Ectodermal cell (in vitro differentiated cells): ENCODE measurements at regions not wholly inside any gene's neighbourhood (a gene's known extent, or its start where the extent isn't known, plus 50 kb on each side); places are given as distances from the start of the nearest gene placed in this dataset.

Source experiments
- H3K27ac ChIP-seq: 2 replicates; pipeline ENCODE4 v1.7.0; 2013; ENCODE audit warnings: mild to moderate bottlenecking, low read depth, low read length; ENCODE audit not compliant: insufficient read depth, poor library complexity, severe bottlenecking
- H3K27me3 ChIP-seq: 2 replicates; pipeline ENCODE4 v1.7.0; 2013; ENCODE audit warnings: mild to moderate bottlenecking, low read length; ENCODE audit not compliant: insufficient read depth, control insufficient read depth, poor library complexity, severe bottlenecking
- H3K36me3 ChIP-seq: one replicate; pipeline ENCODE4 v1.7.0; 2013; ENCODE audit warnings: low read length; ENCODE audit not compliant: control insufficient read depth, insufficient read depth
- H3K4me1 ChIP-seq: one replicate; pipeline ENCODE4 v1.7.0; 2013; ENCODE audit warnings: low read length; ENCODE audit not compliant: control insufficient read depth, insufficient read depth
- H3K4me3 ChIP-seq: 2 replicates; pipeline ENCODE4 v1.7.0; 2013; ENCODE audit warnings: low read depth, low read length, control low read depth; ENCODE audit not compliant: insufficient read depth
- H3K9me3 ChIP-seq: 2 replicates; pipeline ENCODE4 v1.7.0; 2013; ENCODE audit warnings: mild to moderate bottlenecking, low read length, moderate library complexity; ENCODE audit not compliant: control insufficient read depth
- WGBS, 2 experiments: methylation state at CpG; one replicate each; pipeline ENCODE4 v1.1.7; 2013; ENCODE audit warnings: missing lambda C conversion rate in 2 of 2; 5-methylcytosine and 5-hydroxymethylcytosine counted together

GRCh38 chr2:60052601-60053000 is 500.9 kb downstream of the BCL11A start:
- WGBS, 2 experiments = 83 to 92% methylated on average over 3 of the region's 3 CpGs
- no peaks in the 10 kb centered on the region for H3K4me1 ChIP-seq
- H3K36me3 ChIP-seq = no peaks in the 10 kb centered on the region
- H3K9me3 ChIP-seq = no peaks in the 10 kb centered on the region
- H3K27ac ChIP-seq = no peak overlapping the region
- no peaks in the 10 kb centered on the region for H3K27me3 ChIP-seq
- H3K4me3 ChIP-seq = no peak overlapping the region

GRCh38 chr2:60051991-60052390 is 501.5 kb downstream of the BCL11A start:
- H3K4me1 ChIP-seq = no peaks in the 10 kb centered on the region
- H3K27ac ChIP-seq = no peak overlapping the region
- no peak overlapping the region for H3K4me3 ChIP-seq
- H3K36me3 ChIP-seq = no peaks in the 10 kb centered on the region
- H3K27me3 ChIP-seq = no peaks in the 10 kb centered on the region
- WGBS, 2 experiments = 95 to 98% methylated on average over 4 of the region's 4 CpGs
- no peaks in the 10 kb centered on the region for H3K9me3 ChIP-seq

GRCh38 chr2:60047944-60048525 is 505.4 kb downstream of the BCL11A start:
- H3K9me3 ChIP-seq = no peaks in the 10 kb centered on the region
- H3K4me3 ChIP-seq = no peak overlapping the region
- H3K36me3 ChIP-seq = no peaks in the 10 kb centered on the region
- H3K27ac ChIP-seq = no peak overlapping the region
- no peaks in the 10 kb centered on the region for H3K4me1 ChIP-seq
- WGBS, 2 experiments = 91 to 92% methylated on average over 4 of the region's 4 CpGs
- no peaks in the 10 kb centered on the region for H3K27me3 ChIP-seq

- H3K9me3 ChIP-seq = no peaks in the 10 kb centered on the region
- no peaks in the 10 kb centered on the region for H3K4me1 ChIP-seq
- no peak overlapping the region for H3K4me3 ChIP-seq
- no peaks in the 10 kb centered on the region for H3K36me3 ChIP-seq
- 94 to 100% methylated on average over 2 of the region's 2 CpGs for WGBS, 2 experiments
- no peaks in the 10 kb centered on the region for H3K27me3 ChIP-seq
- no peak overlapping the region for H3K27ac ChIP-seq
These were observed 506.1 kb downstream of the BCL11A start for GRCh38 chr2:60047347-60047746.

GRCh38 chr2:60046529-60046928 is 506.9 kb downstream of the BCL11A start:
- H3K27ac ChIP-seq = no peak overlapping the region
- H3K36me3 ChIP-seq = no peaks in the 10 kb centered on the region
- no peaks in the 10 kb centered on the region for H3K27me3 ChIP-seq
- no peak overlapping the region for H3K4me3 ChIP-seq
- no peaks in the 10 kb centered on the region for H3K4me1 ChIP-seq
- no peaks in the 10 kb centered on the region for H3K9me3 ChIP-seq
- 84 to 89% methylated on average over 4 of the region's 4 CpGs for WGBS, 2 experiments

GRCh38 chr2:60045456-60045855 is 508.0 kb downstream of the BCL11A start:
- Histone ChIP-seq H3K27me3 (no peaks in the 10 kb centered on the region), H3K4me3 (no peak overlapping the region), H3K9me3 (no peaks in the 10 kb centered on the region), H3K4me1 (no peaks in the 10 kb centered on the region), H3K36me3 (no peaks in the 10 kb centered on the region), H3K27ac (no peak overlapping the region)
- WGBS, 2 experiments = 100% methylated on average over 1 of the region's 1 CpG; no CpG with 5 or more reads in 1 of the 2 experiments

- no peaks in the 10 kb centered on the region for H3K4me1 ChIP-seq
- no peak overlapping the region for H3K4me3 ChIP-seq
- WGBS, 2 experiments = 92 to 95% methylated on average over 1 of the region's 1 CpG
- H3K27me3 ChIP-seq = no peaks in the 10 kb centered on the region
- H3K27ac ChIP-seq = no peak overlapping the region
- no peaks in the 10 kb centered on the region for H3K9me3 ChIP-seq
- H3K36me3 ChIP-seq = no peaks in the 10 kb centered on the region
These were observed 509.0 kb downstream of the BCL11A start for GRCh38 chr2:60044484-60044883.

GRCh38 chr2:60042023-60042422 is 511.4 kb downstream of the BCL11A start:
- no peaks in the 10 kb centered on the region for H3K36me3 ChIP-seq
- 89% methylated on average over 3 of the region's 3 CpGs for WGBS, 2 experiments
- no peak overlapping the region for H3K4me3 ChIP-seq
- H3K27ac ChIP-seq = no peak overlapping the region
- H3K4me1 ChIP-seq = no peaks in the 10 kb centered on the region
- no peaks in the 10 kb centered on the region for H3K27me3 ChIP-seq
- no peaks in the 10 kb centered on the region for H3K9me3 ChIP-seq

- WGBS, 2 experiments = 88 to 89% methylated on average over 4 of the region's 4 CpGs
These were observed 520.1 kb downstream of the BCL11A start for GRCh38 chr2:60033325-60033724.

GRCh38 chr2:60029566-60029883 is 523.9 kb downstream of the BCL11A start:
- 76 to 90% methylated on average over 1 of the region's 1 CpG for WGBS, 2 experiments
- Histone ChIP-seq H3K27me3 (no peaks in the 10 kb centered on the region), H3K9me3 (no peaks in the 10 kb centered on the region), H3K36me3 (no peaks in the 10 kb centered on the region), H3K4me1 (peaks cover 7% of the 10 kb centered on the region), H3K4me3 (no peak overlapping the region), H3K27ac (no peak overlapping the region)

More at GRCh38 chr2:60033325-60033724, 520.1 kb downstream of the BCL11A start:
- H3K27ac ChIP-seq = no peak overlapping the region
- no peak overlapping the region for H3K4me3 ChIP-seq
- H3K9me3 ChIP-seq = no peaks in the 10 kb centered on the region
- no peaks in the 10 kb centered on the region for H3K36me3 ChIP-seq
- peaks cover 7% of the 10 kb centered on the region for H3K4me1 ChIP-seq
- no peaks in the 10 kb centered on the region for H3K27me3 ChIP-seq
